GM23338 (cell line): ENCODE measurements at regions not wholly inside any gene's neighbourhood (a gene's known extent, or its start where the extent isn't known, plus 50 kb on each side); places are given as distances from the start of the nearest gene placed in this dataset.

Experiments
- ATAC-seq: fragments of 200-7000 bp; cut with Tn5 transposase; 3 replicates; pipeline ENCODE4 v1.9.1; 2020
- DNase-seq: peaks from one replicate; pipeline ENCODE4 v3.0.0-alpha.2; 2015; ENCODE audit warnings: low spot score
- H2AFZ ChIP-seq: fragments of 200-600 bp; sonication (generic); 2 replicates; pipeline ENCODE4 v1.8.0; 2016; ENCODE audit warnings: antibody characterized with exemption, mild to moderate bottlenecking, moderate library complexity
- H3F3A ChIP-seq: fragments of 200-600 bp; sonication (generic); replicated peaks from 2 replicates; pipeline ENCODE4 v1.8.0; 2017; ENCODE audit warnings: antibody characterized with exemption, mixed run types, low read depth
- H3K27ac ChIP-seq: fragments of 200-600 bp; sonication (generic); 2 replicates; pipeline ENCODE4 v1.6.1; 2016; ENCODE audit warnings: low read depth
- H3K27me3 ChIP-seq: fragments of 200-600 bp; sonication (generic); 2 replicates; pipeline ENCODE4 v1.8.0; 2016; ENCODE audit warnings: mild to moderate bottlenecking, mixed run types, moderate library complexity; ENCODE audit not compliant: insufficient read depth
- H3K36me3 ChIP-seq: fragments of 200-600 bp; sonication (generic); 2 replicates; pipeline ENCODE4 v1.8.0; 2016; ENCODE audit warnings: mild to moderate bottlenecking; ENCODE audit not compliant: insufficient read depth
- H3K4me1 ChIP-seq: fragments of 200-600 bp; sonication (generic); 2 replicates; pipeline ENCODE4 v1.8.0; 2016; ENCODE audit warnings: mild to moderate bottlenecking, moderate library complexity; ENCODE audit not compliant: insufficient read depth
- H3K4me2 ChIP-seq: fragments of 200-600 bp; sonication (generic); 2 replicates; pipeline ENCODE4 v1.7.1; 2017; ENCODE audit warnings: mixed run types
- H3K4me3 ChIP-seq: fragments of 200-600 bp; sonication (generic); 2 replicates; pipeline ENCODE4 v1.6.1; 2016; ENCODE audit warnings: mixed run types
- H3K79me2 ChIP-seq: fragments of 200-600 bp; sonication (generic); replicated peaks from 2 replicates; pipeline ENCODE4 v1.8.0; 2017; ENCODE audit warnings: mild to moderate bottlenecking; ENCODE audit not compliant: insufficient read depth
- H3K9me2 ChIP-seq: fragments of 200-600 bp; sonication (generic); 2 replicates; pipeline ENCODE4 v1.8.0; 2017; ENCODE audit not compliant: insufficient read depth
- H4K20me1 ChIP-seq: fragments of 200-600 bp; sonication (generic); replicated peaks from 2 replicates; pipeline ENCODE4 v1.8.0; 2017; ENCODE audit warnings: mild to moderate bottlenecking; ENCODE audit not compliant: insufficient read depth
- H3K27ac Mint-ChIP-seq: 2 replicates; pipeline ENCODE4 v1.8.0; 2020; ENCODE audit warnings: inconsistent platforms, mild to moderate bottlenecking, moderate library complexity, mixed read lengths
- H3K27me3 Mint-ChIP-seq: 3 replicates; pipeline ENCODE4 v1.8.0; 2022; ENCODE audit warnings: low read depth, mild to moderate bottlenecking, moderate library complexity, mixed read lengths, inconsistent platforms; ENCODE audit not compliant: insufficient read depth, poor library complexity
- H3K36me3 Mint-ChIP-seq: 3 replicates; pipeline ENCODE4 v1.8.0; 2021; ENCODE audit warnings: low read depth, mild to moderate bottlenecking, inconsistent platforms, moderate library complexity, mixed read lengths
- H3K4me1 Mint-ChIP-seq: 3 replicates; pipeline ENCODE4 v1.8.0; 2020; ENCODE audit warnings: mild to moderate bottlenecking, inconsistent platforms, mixed read lengths
- H3K4me3 Mint-ChIP-seq: 3 replicates; pipeline ENCODE4 v1.8.0; 2021; ENCODE audit warnings: moderate library complexity, mild to moderate bottlenecking, inconsistent platforms, mixed read lengths
- H3K9me3 Mint-ChIP-seq: 3 replicates; pipeline ENCODE4 v1.8.0; 2020; ENCODE audit warnings: moderate library complexity, mild to moderate bottlenecking, inconsistent platforms, mixed read lengths
- CREB1 ChIP-seq: fragments of 250-450 bp; sonication (Bioruptor Pico); IDR thresholded peaks from 2 replicates; pipeline ENCODE4 v1.5.0; 2020; ENCODE audit warnings: low read depth, mild to moderate bottlenecking, moderate library complexity
- EZH2phosphoT487 ChIP-seq: fragments of 200-600 bp; sonication (generic); IDR thresholded peaks from one replicate; pipeline ENCODE4 v1.8.1; 2018; ENCODE audit warnings: antibody characterized with exemption; ENCODE audit not compliant: unreplicated experiment
- JUNB ChIP-seq: IDR thresholded peaks from one replicate; pipeline ENCODE4 v1.6.1; 2016; ENCODE audit warnings: antibody characterized with exemption; ENCODE audit not compliant: unreplicated experiment
- NANOG ChIP-seq: IDR thresholded peaks from 2 replicates; pipeline ENCODE4 v1.6.1; 2016; ENCODE audit warnings: antibody characterized with exemption, borderline replicate concordance
- POLR2AphosphoS5 ChIP-seq: IDR thresholded peaks from 2 replicates; pipeline ENCODE4 v1.6.1; 2016; ENCODE audit warnings: antibody characterized with exemption, low read depth
- REST ChIP-seq: IDR thresholded peaks from one replicate; pipeline ENCODE4 v1.6.1; 2018; ENCODE audit warnings: antibody characterized with exemption; ENCODE audit not compliant: unreplicated experiment
- STAT1 ChIP-seq: IDR thresholded peaks from one replicate; pipeline ENCODE4 v1.6.1; 2016; ENCODE audit warnings: antibody characterized with exemption; ENCODE audit not compliant: unreplicated experiment
- TF ChIP-seq, protein P1 (sequence below), 2 experiments: fragments of 200-600 bp in 1 of 2; sonication (generic) in 1 of 2; conservative IDR thresholded peaks; 2 replicates each; pipeline versions ENCODE4 v1.5.1 to v1.6.1; 2016 to 2017; ENCODE audit warnings: antibody characterized with exemption in 2 of 2, low read depth in 2 of 2, mild to moderate bottlenecking in 2 of 2, moderate library complexity in 1 of 2
- TF ChIP-seq, protein P2 (sequence below): IDR thresholded peaks from 2 replicates; pipeline ENCODE4 v1.6.1; 2016; ENCODE audit warnings: antibody characterized with exemption

DNA sequence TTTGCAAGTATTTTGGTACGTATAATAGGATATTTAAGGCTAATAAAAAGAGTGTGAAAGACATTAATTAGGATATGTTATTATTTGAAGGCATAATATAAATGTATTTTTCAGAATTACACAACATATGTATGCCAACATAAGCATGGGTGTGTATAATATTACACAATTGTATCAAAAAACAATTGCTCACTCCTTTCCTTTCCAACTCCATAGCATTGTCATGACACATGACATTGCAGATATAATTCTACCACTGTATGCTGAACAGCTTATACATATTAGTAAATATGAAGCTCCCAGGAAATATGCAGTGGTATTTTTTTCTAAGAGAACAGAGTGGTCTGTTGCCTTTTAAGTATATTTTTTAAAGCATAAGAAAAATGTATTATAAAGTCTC is 593.1 kb downstream of the TMX3 start:
- no peaks in the 10 kb centered on the region for H3K79me2 ChIP-seq
- H4K20me1 ChIP-seq: no peaks in the 10 kb centered on the region
- no peaks in the 10 kb centered on the region for H3K27me3 Mint-ChIP-seq
- no peak overlapping the region for H2AFZ ChIP-seq
- no peak for ATAC-seq
- no peaks in the 10 kb centered on the region for H3K36me3 Mint-ChIP-seq
- H3K4me1 ChIP-seq: no peaks in the 10 kb centered on the region
- no peak overlapping the region for H3K27ac ChIP-seq
- no peak for TF ChIP-seq EZH2phosphoT487
- TF ChIP-seq CREB1 (CRISPR knock-in tag): no peak
- no peak for DNase-seq
- H3K36me3 ChIP-seq: no peaks in the 10 kb centered on the region
- no peaks in the 10 kb centered on the region for H3K27me3 ChIP-seq
- H3K9me3 Mint-ChIP-seq: no peaks in the 10 kb centered on the region
- H3K4me3 ChIP-seq: no peak overlapping the region
- no peaks in the 10 kb centered on the region for H3K9me2 ChIP-seq
- no peaks in the 10 kb centered on the region for H3F3A ChIP-seq
- H3K4me3 Mint-ChIP-seq: no peak overlapping the region
- H3K4me2 ChIP-seq: no peak overlapping the region
- H3K27ac Mint-ChIP-seq: no peak overlapping the region
- H3K4me1 Mint-ChIP-seq: no peaks in the 10 kb centered on the region

- Histone ChIP-seq H3F3A (no peaks in the 10 kb centered on the region), H3K36me3 (no peaks in the 10 kb centered on the region), H3K79me2 (no peaks in the 10 kb centered on the region), H3K4me3 (no peak overlapping the region), H2AFZ (no peak overlapping the region), H3K9me2 (no peaks in the 10 kb centered on the region), H3K27ac (no peak overlapping the region), H3K4me1 (no peaks in the 10 kb centered on the region), H3K27me3 (no peaks in the 10 kb centered on the region), H3K4me2 (no peak overlapping the region), H4K20me1 (no peaks in the 10 kb centered on the region)
- Mint-ChIP-seq H3K4me3 (no peak overlapping the region), H3K27me3 (no peaks in the 10 kb centered on the region), H3K27ac (no peak overlapping the region), H3K36me3 (no peaks in the 10 kb centered on the region), H3K4me1 (no peaks in the 10 kb centered on the region), H3K9me3 (no peaks in the 10 kb centered on the region)
- TF ChIP-seq CREB1 (CRISPR knock-in tag): no peak
- TF ChIP-seq, protein P1, sequence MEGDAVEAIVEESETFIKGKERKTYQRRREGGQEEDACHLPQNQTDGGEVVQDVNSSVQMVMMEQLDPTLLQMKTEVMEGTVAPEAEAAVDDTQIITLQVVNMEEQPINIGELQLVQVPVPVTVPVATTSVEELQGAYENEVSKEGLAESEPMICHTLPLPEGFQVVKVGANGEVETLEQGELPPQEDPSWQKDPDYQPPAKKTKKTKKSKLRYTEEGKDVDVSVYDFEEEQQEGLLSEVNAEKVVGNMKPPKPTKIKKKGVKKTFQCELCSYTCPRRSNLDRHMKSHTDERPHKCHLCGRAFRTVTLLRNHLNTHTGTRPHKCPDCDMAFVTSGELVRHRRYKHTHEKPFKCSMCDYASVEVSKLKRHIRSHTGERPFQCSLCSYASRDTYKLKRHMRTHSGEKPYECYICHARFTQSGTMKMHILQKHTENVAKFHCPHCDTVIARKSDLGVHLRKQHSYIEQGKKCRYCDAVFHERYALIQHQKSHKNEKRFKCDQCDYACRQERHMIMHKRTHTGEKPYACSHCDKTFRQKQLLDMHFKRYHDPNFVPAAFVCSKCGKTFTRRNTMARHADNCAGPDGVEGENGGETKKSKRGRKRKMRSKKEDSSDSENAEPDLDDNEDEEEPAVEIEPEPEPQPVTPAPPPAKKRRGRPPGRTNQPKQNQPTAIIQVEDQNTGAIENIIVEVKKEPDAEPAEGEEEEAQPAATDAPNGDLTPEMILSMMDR (conservative IDR thresholded peaks at IDR 0.05; ENCODE audit: low read depth in 2 of 2): no peak
- ATAC-seq (peak; percentile 43; the same call in 2 of the 3 replicates), DNase-seq (peak; percentile 19)
Observed at GRCh38 chr18:68121308-68121707, 593.6 kb downstream of the TMX3 start.

GRCh38 chr18:68114989-68115388 is 598.5 kb upstream of the DSEL start:
- no peak overlapping the region for H3K4me3 ChIP-seq
- H3K79me2 ChIP-seq: no peaks in the 10 kb centered on the region
- Mint-ChIP-seq H3K36me3 (no peaks in the 10 kb centered on the region), H3K9me3 (no peaks in the 10 kb centered on the region), H3K27me3 (no peaks in the 10 kb centered on the region), H3K27ac (no peak overlapping the region), H3K4me1 (peaks cover 11% of the 10 kb centered on the region), H3K4me3 (no peak overlapping the region)
- H3K27me3 ChIP-seq: no peaks in the 10 kb centered on the region
- no peak for DNase-seq
- ATAC-seq: no peak
- no peak overlapping the region for H3K27ac ChIP-seq
- no peaks in the 10 kb centered on the region; the same call in 1 of the 2 replicates for H3K4me1 ChIP-seq
- no peaks in the 10 kb centered on the region for H3K9me2 ChIP-seq
- no peak overlapping the region for H2AFZ ChIP-seq
- H3K36me3 ChIP-seq: no peaks in the 10 kb centered on the region
- no peak overlapping the region for H3K4me2 ChIP-seq
- no peak for TF ChIP-seq STAT1
- TF ChIP-seq REST: no peak
- no peak for TF ChIP-seq NANOG
- TF ChIP-seq, protein P1 (conservative IDR thresholded peaks at IDR 0.05; ENCODE audit: low read depth in 2 of 2): no peak
- TF ChIP-seq JUNB: no peak
- TF ChIP-seq, protein P2, sequence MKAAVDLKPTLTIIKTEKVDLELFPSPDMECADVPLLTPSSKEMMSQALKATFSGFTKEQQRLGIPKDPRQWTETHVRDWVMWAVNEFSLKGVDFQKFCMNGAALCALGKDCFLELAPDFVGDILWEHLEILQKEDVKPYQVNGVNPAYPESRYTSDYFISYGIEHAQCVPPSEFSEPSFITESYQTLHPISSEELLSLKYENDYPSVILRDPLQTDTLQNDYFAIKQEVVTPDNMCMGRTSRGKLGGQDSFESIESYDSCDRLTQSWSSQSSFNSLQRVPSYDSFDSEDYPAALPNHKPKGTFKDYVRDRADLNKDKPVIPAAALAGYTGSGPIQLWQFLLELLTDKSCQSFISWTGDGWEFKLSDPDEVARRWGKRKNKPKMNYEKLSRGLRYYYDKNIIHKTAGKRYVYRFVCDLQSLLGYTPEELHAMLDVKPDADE: no peak
- no peak for TF ChIP-seq POLR2AphosphoS5
- no peaks in the 10 kb centered on the region for H3F3A ChIP-seq
- no peaks in the 10 kb centered on the region for H4K20me1 ChIP-seq
